Liver (tissue), 3 donors: ENCODE measurements at regions not wholly inside any gene's neighbourhood (a gene's known extent, or its start where the extent isn't known, plus 50 kb on each side); places are given as distances from the start of the nearest gene placed in this dataset.

Experiments
- ATF3 ChIP-seq: IDR thresholded peaks from 2 replicates; pipeline ENCODE4 v1.6.1; 2016; ENCODE audit warnings: antibody characterized with exemption
- EGR1 ChIP-seq, 2 donors: IDR thresholded peaks; 2 replicates each; pipeline ENCODE4 v1.6.1; 2016 to 2018; ENCODE audit warnings: antibody characterized with exemption in 2 of 2, low read depth in 2 of 2
- HNF4A ChIP-seq, 2 donors: conservative IDR thresholded peaks; 2 replicates each; pipeline ENCODE4 v1.6.1; 2016; ENCODE audit warnings: antibody characterized with exemption in 2 of 2, mild to moderate bottlenecking in 2 of 2
- JUND ChIP-seq, 2 donors: IDR thresholded peaks; 2 replicates each; pipeline ENCODE4 v1.6.1; 2016; ENCODE audit warnings: antibody characterized with exemption in 2 of 2
- REST ChIP-seq: IDR thresholded peaks from 2 replicates; pipeline ENCODE4 v1.6.1; 2016; ENCODE audit warnings: antibody characterized with exemption, mild to moderate bottlenecking
- RXRA ChIP-seq, 2 donors: IDR thresholded peaks; 2 replicates each; pipeline ENCODE4 v1.6.1; 2017 to 2018; ENCODE audit warnings: antibody characterized with exemption in 2 of 2, mild to moderate bottlenecking in 1 of 2
- TAF1 ChIP-seq: conservative IDR thresholded peaks from 2 replicates; pipeline ENCODE4 v1.6.1; 2016; ENCODE audit warnings: antibody characterized with exemption, mild to moderate bottlenecking
- YY1 ChIP-seq: IDR thresholded peaks from 2 replicates; pipeline ENCODE4 v1.6.1; 2016; ENCODE audit warnings: antibody characterized with exemption, mild to moderate bottlenecking
- TF ChIP-seq, protein P1 (sequence below): fragments of 150-350 bp; IDR thresholded peaks from 2 replicates; pipeline ENCODE4 v1.5.1; 2017; ENCODE audit warnings: improper control_type of control experiment, low read depth, low read length; ENCODE audit not compliant: missing input control
- TF ChIP-seq, protein P2 (sequence below): IDR thresholded peaks from 2 replicates; pipeline ENCODE4 v1.6.1; 2016; ENCODE audit warnings: antibody characterized with exemption
- TF ChIP-seq, protein P3 (sequence below): IDR thresholded peaks from 2 replicates; pipeline ENCODE4 v1.6.1; 2016; ENCODE audit warnings: antibody characterized with exemption
- donor health status: healthy.
- donor health status: healthy.

DNA sequence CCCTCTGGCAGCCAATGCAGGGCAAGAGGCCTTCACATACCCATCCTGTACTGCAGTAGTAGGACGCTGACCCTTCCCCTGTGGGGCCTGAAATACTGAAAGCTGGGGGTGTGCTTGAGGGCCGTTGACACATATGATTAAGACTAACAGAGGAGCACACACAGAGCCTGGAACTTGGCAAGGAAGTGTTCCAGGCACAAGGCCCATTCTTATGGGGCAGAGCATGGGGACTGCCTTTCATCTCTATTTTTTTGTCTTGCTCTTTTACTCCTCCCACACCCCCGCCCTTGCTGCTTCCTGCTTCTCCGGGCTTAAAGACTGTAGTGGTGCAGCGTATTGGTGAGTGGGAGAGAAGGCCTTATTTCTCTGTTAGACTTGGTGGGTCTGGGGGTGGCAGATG is 137.4 kb downstream of the BACH1 start:
- TF ChIP-seq TAF1 (no peak), ATF3 (no peak), RXRA (IDR thresholded peaks at IDR 0.05) (no peak), HNF4A (conservative IDR thresholded peaks at IDR 0.05) (no peak), YY1 (no peak), JUND (IDR thresholded peaks at IDR 0.05) (no peak), EGR1 (IDR thresholded peaks at IDR 0.05; ENCODE audit: low read depth in 2 of 2) (no peak), REST (no peak)
- TF ChIP-seq, protein P1, sequence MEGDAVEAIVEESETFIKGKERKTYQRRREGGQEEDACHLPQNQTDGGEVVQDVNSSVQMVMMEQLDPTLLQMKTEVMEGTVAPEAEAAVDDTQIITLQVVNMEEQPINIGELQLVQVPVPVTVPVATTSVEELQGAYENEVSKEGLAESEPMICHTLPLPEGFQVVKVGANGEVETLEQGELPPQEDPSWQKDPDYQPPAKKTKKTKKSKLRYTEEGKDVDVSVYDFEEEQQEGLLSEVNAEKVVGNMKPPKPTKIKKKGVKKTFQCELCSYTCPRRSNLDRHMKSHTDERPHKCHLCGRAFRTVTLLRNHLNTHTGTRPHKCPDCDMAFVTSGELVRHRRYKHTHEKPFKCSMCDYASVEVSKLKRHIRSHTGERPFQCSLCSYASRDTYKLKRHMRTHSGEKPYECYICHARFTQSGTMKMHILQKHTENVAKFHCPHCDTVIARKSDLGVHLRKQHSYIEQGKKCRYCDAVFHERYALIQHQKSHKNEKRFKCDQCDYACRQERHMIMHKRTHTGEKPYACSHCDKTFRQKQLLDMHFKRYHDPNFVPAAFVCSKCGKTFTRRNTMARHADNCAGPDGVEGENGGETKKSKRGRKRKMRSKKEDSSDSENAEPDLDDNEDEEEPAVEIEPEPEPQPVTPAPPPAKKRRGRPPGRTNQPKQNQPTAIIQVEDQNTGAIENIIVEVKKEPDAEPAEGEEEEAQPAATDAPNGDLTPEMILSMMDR, result no peak
- TF ChIP-seq, protein P2, sequence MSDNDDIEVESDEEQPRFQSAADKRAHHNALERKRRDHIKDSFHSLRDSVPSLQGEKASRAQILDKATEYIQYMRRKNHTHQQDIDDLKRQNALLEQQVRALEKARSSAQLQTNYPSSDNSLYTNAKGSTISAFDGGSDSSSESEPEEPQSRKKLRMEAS, result no peak
- TF ChIP-seq, protein P3, sequence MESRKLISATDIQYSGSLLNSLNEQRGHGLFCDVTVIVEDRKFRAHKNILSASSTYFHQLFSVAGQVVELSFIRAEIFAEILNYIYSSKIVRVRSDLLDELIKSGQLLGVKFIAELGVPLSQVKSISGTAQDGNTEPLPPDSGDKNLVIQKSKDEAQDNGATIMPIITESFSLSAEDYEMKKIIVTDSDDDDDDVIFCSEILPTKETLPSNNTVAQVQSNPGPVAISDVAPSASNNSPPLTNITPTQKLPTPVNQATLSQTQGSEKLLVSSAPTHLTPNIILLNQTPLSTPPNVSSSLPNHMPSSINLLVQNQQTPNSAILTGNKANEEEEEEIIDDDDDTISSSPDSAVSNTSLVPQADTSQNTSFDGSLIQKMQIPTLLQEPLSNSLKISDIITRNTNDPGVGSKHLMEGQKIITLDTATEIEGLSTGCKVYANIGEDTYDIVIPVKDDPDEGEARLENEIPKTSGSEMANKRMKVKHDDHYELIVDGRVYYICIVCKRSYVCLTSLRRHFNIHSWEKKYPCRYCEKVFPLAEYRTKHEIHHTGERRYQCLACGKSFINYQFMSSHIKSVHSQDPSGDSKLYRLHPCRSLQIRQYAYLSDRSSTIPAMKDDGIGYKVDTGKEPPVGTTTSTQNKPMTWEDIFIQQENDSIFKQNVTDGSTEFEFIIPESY, result no peak
